ENCODE measurements at regions not wholly inside any gene's neighbourhood (a gene's known extent, or its start where the extent isn't known, plus 50 kb on each side); places are given as distances from the start of the nearest gene placed in this dataset.
"Not testable (repeated sequence)": the region's sequence is repeated elsewhere in the genome, so short reads cannot be mapped to it uniquely, and the experiment has no call there.

DNA sequence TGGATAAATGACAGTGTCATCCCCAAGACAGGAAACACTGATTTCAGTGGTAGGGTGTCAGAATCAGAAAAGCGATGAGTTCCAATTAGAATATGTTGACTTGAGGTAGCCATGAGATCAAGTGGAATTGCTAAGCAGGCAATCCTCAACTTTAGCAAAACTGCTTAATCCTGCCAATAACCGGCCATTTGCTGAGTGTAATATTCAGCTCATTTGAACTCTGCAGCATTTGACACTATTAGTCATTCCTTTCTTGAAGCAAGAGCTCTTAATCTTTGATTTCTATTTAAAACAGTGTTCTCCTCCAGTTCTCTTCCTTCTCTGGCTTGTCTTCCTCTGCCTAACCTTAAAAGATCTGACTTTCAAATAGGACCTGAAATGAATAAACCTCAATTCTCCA, 68.7 kb upstream of the DCLK2 start:
- FAIRE-seq (no peak), DNase-seq (ENCODE audit: insufficient read length, low spot score) (no peak)
- TF ChIP-seq POLR2A (IDR thresholded peaks at IDR 0.05; ENCODE audit: low read depth, low read length): no peak

DNA sequence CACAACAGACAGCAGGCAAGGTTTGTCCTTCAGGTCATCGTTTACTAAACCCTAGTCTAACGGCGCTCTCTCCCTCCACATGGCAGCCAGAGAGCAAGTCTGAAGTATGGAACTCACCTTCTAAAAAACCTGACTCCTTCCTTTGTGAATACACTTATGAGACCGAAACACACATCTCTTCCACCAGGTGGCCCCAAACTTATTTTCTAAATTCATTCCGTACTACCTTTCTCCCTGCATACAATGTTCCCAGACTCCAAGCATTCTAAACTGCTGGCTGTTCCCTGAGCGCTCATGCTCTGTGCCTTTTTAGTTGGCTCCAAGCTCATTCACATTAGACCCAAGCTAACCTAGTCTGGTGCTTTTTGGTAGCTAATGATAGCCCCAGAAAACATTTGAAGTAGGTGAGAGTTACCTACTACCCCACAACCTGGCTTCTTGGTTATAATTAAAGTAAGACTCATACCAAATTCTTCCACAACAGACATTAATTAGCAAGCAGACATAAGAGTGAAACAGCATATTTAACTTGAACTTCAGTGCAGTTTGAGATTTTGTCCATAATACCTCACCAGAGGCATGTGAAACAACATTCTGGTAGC, 67.6 kb upstream of the DCLK2 start:
- DNase-seq (ENCODE audit: insufficient read length, low spot score) (no peak), FAIRE-seq (no peak)
- no peak for TF ChIP-seq POLR2A (IDR thresholded peaks at IDR 0.05; ENCODE audit: low read depth, low read length)

DNA sequence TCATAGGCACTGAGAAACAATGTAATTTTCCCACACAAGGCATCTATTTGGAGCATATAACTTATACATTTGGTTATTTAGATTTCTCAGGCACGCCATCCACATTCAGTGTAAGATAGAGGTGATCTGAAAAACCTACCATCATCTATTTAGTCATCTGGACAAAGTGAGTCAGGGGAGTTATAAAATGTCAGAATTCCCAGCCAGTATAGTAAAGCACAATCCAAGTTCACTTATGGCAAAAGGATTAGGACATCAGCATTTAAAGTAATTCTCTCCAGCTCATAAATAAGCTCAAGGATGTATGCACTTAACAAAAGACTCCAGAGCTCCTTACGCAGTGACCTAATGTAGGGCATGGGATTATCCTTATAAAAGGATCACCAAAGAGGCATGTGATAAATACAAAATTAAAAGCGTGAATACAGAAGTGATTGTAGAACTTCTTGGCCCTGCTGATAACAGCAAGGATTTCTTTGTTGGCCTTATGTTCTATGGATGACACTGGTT, 65.3 kb upstream of the DCLK2 start:
- no peak for FAIRE-seq
- no peak for TF ChIP-seq POLR2A (IDR thresholded peaks at IDR 0.05; ENCODE audit: low read depth, low read length)
- DNase-seq (ENCODE audit: insufficient read length, low spot score): no peak

DNA sequence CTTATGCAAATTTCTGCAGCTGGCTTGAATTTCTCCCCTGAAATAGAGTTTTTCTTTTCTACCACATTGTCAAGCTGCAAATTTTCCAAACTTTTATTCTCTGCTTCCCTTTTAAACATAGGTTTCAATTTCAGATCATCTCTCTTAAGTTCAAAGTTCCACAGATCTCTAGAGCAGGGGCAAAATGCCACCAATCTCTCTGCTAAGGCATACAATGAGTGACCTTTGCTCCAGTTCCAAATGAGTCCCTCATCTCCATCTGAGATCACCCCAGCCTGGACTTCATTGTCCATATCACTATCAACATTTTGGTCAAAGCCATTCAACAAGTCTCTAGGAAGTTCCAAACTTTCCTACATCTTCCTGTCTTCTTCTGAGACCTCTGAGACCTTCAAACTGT, 62.3 kb upstream of the DCLK2 start:
- not testable (repeated sequence) for DNase-seq (ENCODE audit: insufficient read length, low spot score); FAIRE-seq

DNA sequence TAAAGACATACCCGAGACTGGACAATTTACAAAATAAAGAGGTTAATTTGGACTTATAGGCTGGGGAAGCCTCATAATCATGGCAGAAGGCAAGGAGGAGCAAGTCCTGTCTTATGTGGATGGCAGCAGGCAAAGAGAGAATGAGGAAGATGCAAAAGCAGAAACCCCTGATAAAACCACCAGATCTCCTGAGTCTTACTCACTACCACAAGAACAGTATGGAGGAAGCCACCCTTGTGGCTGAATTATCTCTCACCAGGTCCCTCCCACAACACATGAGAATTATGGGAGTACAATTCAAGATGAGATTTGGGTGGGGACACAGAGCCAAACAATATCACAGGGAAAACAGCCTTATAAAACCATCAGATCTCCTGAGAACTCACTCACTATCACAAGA, 61.6 kb upstream of the DCLK2 start:
- FAIRE-seq; DNase-seq (ENCODE audit: insufficient read length, low spot score): not testable (repeated sequence)

DNA sequence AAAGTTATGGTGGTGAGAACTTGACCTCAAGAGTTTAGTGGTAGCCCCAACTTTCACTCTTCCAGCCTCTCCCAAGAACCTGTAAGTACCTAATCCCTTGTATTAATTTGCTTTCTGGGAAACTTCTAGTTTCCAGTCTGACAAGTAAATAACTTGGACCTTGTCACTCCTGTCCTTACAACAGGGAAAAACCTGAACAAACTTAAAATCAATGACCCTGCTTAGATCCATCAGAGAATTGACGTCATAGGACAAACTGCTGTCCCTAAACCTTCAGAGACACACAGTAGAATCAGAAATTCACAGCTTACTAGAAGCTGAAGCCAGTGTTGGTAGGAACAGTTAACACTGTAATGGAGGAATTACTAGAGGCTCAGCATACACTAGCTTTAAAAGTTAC, 60.0 kb upstream of the DCLK2 start:
- no peak for TF ChIP-seq POLR2A (IDR thresholded peaks at IDR 0.05; ENCODE audit: low read depth, low read length)
- DNase-seq (ENCODE audit: insufficient read length, low spot score) (no peak), FAIRE-seq (no peak)

DNA sequence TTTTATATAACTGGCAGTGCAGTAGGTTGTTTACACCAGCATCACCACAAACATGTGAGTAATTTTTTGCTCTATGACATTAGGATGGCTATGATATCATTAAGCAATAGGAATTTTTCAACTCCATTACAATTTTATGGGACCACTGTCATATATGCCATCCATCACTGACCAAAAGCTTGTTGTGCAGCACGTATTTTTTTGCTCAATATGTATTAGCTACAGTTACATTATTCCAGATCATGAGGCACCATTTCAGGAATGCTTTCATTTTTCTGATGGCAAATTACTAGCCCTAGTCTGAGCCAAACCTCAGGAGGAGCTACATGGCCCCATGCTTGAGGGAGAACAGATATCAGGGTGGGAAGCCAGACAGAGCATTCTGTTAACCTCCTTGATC, 56.8 kb upstream of the DCLK2 start:
- no peak for FAIRE-seq
- no peak for TF ChIP-seq POLR2A (IDR thresholded peaks at IDR 0.05; ENCODE audit: low read depth, low read length)
- DNase-seq (ENCODE audit: insufficient read length, low spot score): no peak

DNA sequence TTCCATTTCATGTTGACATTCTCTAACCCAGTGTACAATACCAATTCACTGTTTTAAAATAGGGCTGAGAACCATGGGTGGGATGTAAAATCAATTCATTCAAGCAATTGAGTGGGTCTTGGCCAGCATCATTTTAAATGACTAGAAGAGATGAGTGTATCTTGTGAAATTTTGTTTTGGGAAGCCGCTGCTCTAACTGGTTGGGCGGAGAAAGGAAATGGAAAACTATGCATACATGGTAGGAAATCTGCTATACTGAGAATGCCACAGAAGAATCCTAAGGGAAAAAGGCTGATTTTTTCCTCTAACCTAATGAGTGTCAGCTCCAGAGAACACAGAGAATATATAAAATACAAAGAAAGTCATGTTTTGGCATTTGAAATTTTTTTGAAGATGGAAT, 54.8 kb upstream of the DCLK2 start:
- no peak for DNase-seq (ENCODE audit: insufficient read length, low spot score)
- FAIRE-seq: no peak
- no peak for TF ChIP-seq POLR2A (IDR thresholded peaks at IDR 0.05; ENCODE audit: low read depth, low read length)

DNA sequence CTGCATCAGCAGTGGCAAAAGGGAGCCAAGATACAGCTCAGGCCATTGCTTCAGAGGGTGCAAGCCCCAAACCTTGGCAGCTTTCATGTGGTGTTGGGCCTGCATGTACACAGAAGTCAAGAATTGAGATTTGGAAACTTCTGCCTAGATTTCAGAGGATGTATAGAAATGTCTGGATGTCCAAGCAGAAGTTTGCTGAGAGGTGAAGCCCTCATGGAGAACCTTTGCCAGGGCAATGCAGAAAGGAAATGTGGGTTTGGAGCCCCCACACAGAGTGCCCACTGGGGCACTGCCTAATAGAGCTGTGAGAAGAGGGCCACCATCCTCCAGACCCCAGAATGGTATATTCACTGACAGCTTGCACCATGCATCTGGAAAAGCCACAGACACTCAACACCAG, 51.3 kb upstream of the DCLK2 start:
- FAIRE-seq; DNase-seq (ENCODE audit: insufficient read length, low spot score): not testable (repeated sequence)

Measured in H54 (cell line).